ENCODE measurements at regions not wholly inside any gene's neighbourhood (a gene's known extent, or its start where the extent isn't known, plus 50 kb on each side); places are given as distances from the start of the nearest gene placed in this dataset.

- Histone ChIP-seq H3K4me1 (ENCODE audit: control insufficient read depth in 1 of 2, insufficient read depth in 1 of 2, low read depth in 1 of 2, low read length in 1 of 2) (no peaks in the 10 kb centered on the region), H3K9me3 (no peaks in the 10 kb centered on the region), H3K27ac (no peak overlapping the region), H3K4me3 (ENCODE audit: low read depth in 1 of 2, low read length in 1 of 2) (no peak overlapping the region), H3K36me3 (no peaks in the 10 kb centered on the region), H3K27me3 (no peaks in the 10 kb centered on the region)
- TF ChIP-seq CTCF (IDR thresholded peaks at IDR 0.05) = no peak
Observed at GRCh38 chr9:33645706-33646105, 121.7 kb downstream of the ANKRD18B start.

DNA sequence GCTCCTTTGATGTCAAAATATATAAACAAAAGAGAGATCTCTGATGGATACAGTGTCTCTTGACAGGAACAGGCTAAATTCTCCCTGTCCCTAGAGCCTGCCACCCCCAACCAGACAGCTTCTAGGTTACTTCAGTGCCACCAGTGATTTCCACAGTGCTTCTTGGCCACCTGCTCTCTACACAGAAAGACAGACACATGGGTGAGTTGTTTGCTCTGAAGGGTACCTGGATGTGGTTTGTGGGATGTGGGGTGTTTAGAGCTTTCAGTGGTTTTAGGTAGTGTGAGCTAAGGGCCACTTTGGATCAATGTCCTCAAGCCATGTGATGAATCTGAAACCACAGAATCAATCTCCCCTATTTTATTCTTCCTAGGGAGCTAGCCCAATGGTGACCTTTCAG is 125.4 kb downstream of the ANKRD18B start:
- Histone ChIP-seq H3K27ac (no peak overlapping the region), H3K36me3 (no peaks in the 10 kb centered on the region), H3K4me1 (ENCODE audit: control insufficient read depth in 1 of 2, insufficient read depth in 1 of 2, low read depth in 1 of 2, low read length in 1 of 2) (no peaks in the 10 kb centered on the region), H3K27me3 (no peaks in the 10 kb centered on the region), H3K9me3 (no peaks in the 10 kb centered on the region), H3K4me3 (ENCODE audit: low read depth in 1 of 2, low read length in 1 of 2) (no peak overlapping the region)
- TF ChIP-seq CTCF (IDR thresholded peaks at IDR 0.05) = no peak

DNA sequence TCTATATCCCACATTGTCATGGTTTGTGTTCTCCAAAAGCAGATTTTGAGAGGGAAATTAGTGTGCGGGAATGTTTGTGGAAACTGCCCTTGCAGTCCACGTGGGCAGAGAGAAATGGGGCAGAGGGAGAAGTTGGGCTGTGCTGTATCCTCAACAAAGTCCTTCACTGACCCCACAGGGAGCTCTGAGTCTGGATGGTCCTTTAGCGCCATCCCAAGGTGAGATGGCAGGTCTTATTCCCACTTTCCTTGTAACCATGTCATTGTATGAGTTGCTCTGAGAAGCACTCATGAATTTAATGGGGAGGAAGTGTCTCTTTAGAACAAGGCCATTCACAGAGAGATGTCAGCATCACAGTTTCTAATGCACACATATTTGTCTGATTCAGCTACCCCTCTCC is 127.1 kb downstream of the ANKRD18B start:
- H3K4me3 ChIP-seq (ENCODE audit: low read depth in 1 of 2, low read length in 1 of 2) = no peak overlapping the region
- no peaks in the 10 kb centered on the region for H3K27me3 ChIP-seq
- no peak overlapping the region for H3K27ac ChIP-seq
- no peaks in the 10 kb centered on the region for H3K36me3 ChIP-seq
- no peak for TF ChIP-seq CTCF (IDR thresholded peaks at IDR 0.05)
- H3K4me1 ChIP-seq (ENCODE audit: control insufficient read depth in 1 of 2, insufficient read depth in 1 of 2, low read depth in 1 of 2, low read length in 1 of 2) = no peaks in the 10 kb centered on the region
- H3K9me3 ChIP-seq = no peaks in the 10 kb centered on the region

DNA sequence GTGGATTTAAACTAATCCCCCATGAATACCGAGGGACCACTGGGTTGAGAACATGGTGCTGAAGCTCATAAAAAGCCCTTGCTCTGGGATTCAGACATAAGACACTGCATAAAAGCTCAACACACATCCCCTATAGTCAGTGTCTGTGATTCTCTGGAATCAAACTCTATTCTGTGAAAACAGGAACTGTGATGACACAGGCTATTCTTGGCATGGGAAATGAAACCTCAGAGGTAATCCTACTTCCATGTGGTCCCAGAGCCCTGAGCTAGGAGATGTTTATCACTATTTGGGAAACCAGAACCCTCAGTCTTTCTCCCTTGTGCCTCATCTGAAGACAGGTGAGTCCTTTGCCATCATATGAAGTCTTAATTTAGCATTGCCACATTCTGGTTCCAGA is 135.4 kb upstream of the PRSS3 start:
- no peaks in the 10 kb centered on the region for H3K9me3 ChIP-seq
- TF ChIP-seq CTCF (IDR thresholded peaks at IDR 0.05) = no peak
- H3K27me3 ChIP-seq = no peaks in the 10 kb centered on the region

GRCh38 chr9:33660772-33661171 is 134.6 kb upstream of the PRSS3 start:
- no peak overlapping the region for H3K27ac ChIP-seq
- no peak for TF ChIP-seq CTCF (IDR thresholded peaks at IDR 0.05)
- H3K4me1 ChIP-seq (ENCODE audit: control insufficient read depth in 1 of 2, insufficient read depth in 1 of 2, low read depth in 1 of 2, low read length in 1 of 2) = peaks cover 0 to 6% of the 10 kb centered on the region in 2 experiments
- no peaks in the 10 kb centered on the region for H3K9me3 ChIP-seq
- no peaks in the 10 kb centered on the region for H3K36me3 ChIP-seq
- no peak overlapping the region for H3K4me3 ChIP-seq (ENCODE audit: low read depth in 1 of 2, low read length in 1 of 2)
- no peaks in the 10 kb centered on the region for H3K27me3 ChIP-seq

More for the DNA sequence above, 135.4 kb upstream of the PRSS3 start:
- Histone ChIP-seq H3K4me3 (ENCODE audit: low read depth in 1 of 2, low read length in 1 of 2) (no peak overlapping the region), H3K27ac (no peak overlapping the region), H3K36me3 (no peaks in the 10 kb centered on the region), H3K4me1 (ENCODE audit: control insufficient read depth in 1 of 2, insufficient read depth in 1 of 2, low read depth in 1 of 2, low read length in 1 of 2) (peaks cover 0 to 6% of the 10 kb centered on the region in 2 experiments)

DNA sequence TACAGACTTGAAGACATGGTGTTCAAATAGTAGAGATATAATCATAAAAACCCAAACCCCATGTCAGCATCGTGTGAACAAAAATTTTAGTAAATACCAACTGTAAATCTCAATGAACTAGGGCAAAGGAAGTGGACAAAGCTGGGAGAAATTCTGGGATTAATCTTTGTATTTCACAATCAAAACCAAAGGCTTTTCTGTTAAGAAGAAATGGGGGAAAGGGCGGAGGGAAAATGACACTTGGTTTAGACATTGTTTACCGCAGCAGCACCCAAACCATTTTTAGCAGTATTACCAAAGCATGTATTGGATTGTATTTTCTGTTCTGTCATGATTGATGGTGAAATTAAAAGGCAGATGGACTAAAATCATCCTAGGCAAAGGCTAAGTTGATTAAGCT is 134.2 kb upstream of the PRSS3 start:
- H3K27me3 ChIP-seq = no peaks in the 10 kb centered on the region
- peaks cover 0 to 6% of the 10 kb centered on the region in 2 experiments for H3K4me1 ChIP-seq (ENCODE audit: control insufficient read depth in 1 of 2, insufficient read depth in 1 of 2, low read depth in 1 of 2, low read length in 1 of 2)
- no peak for TF ChIP-seq CTCF (IDR thresholded peaks at IDR 0.05)
- H3K27ac ChIP-seq = no peak overlapping the region
- no peaks in the 10 kb centered on the region for H3K9me3 ChIP-seq
- H3K36me3 ChIP-seq = no peaks in the 10 kb centered on the region
- H3K4me3 ChIP-seq (ENCODE audit: low read depth in 1 of 2, low read length in 1 of 2) = no peak overlapping the region

All from neutrophil (primary cell).